Skeletal muscle tissue (tissue), 3 donors: ENCODE measurements at regions not wholly inside any gene's neighbourhood (a gene's known extent, or its start where the extent isn't known, plus 50 kb on each side); places are given as distances from the start of the nearest gene placed in this dataset.

ENCODE experiments used
- H3K27ac ChIP-seq: one replicate; pipeline ENCODE4 v1.7.0; 2013; ENCODE audit warnings: mild to moderate bottlenecking, low read depth, low read length, inconsistent platforms
- H3K27me3 ChIP-seq, 3 donors: one replicate each; pipeline ENCODE4 v1.7.0; 2013; ENCODE audit warnings: low read length in 3 of 3; ENCODE audit not compliant: control insufficient read depth in 3 of 3, insufficient read depth in 3 of 3
- H3K36me3 ChIP-seq, 3 donors: one replicate each; pipeline ENCODE4 v1.7.0; 2013; ENCODE audit warnings: low read length in 3 of 3; ENCODE audit not compliant: control insufficient read depth in 3 of 3, insufficient read depth in 3 of 3
- H3K4me1 ChIP-seq, 3 donors: one replicate each; pipeline ENCODE4 v1.7.0; 2013; ENCODE audit warnings: low read length in 3 of 3, mild to moderate bottlenecking in 3 of 3; ENCODE audit not compliant: control insufficient read depth in 3 of 3, insufficient read depth in 3 of 3
- H3K4me3 ChIP-seq, 3 donors: one replicate each; pipeline ENCODE4 v1.7.0; 2013; ENCODE audit warnings: low read length in 3 of 3
- H3K9ac ChIP-seq, 3 donors: one replicate each; pipeline ENCODE4 v1.7.0; 2013; ENCODE audit warnings: low read length in 3 of 3, mild to moderate bottlenecking in 3 of 3, moderate library complexity in 2 of 3, low read depth in 1 of 3
- H3K9me3 ChIP-seq, 3 donors: one replicate each; pipeline ENCODE4 v1.7.0; 2013; ENCODE audit warnings: low read length in 3 of 3; ENCODE audit not compliant: control insufficient read depth in 3 of 3
- donor health status: Osteomylitis.

DNA sequence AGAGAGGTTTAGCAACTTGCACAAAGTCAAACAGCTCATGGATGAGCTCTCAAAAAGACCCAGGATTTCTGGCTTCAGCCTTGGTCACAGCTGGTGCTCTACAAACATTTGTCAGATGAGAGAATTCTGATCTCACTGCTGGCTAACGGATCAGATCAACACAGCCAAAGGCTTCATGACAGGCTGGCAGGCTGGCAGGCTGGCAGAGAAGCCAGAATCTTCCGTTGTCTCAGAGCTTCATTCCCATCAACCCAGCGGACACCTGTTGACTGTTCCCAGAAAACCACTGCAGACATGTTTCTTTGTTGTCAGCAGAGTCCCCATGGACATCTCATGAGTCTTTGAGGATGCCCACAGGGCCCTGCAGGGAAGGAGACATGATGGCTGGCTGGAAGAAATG lies 303.8 kb upstream of the ASIC2 start:
- no peaks in the 10 kb centered on the region for H3K27me3 ChIP-seq
- H3K36me3 ChIP-seq = no peaks in the 10 kb centered on the region
- H3K9me3 ChIP-seq = no peaks in the 10 kb centered on the region
- no peak overlapping the region for H3K9ac ChIP-seq
- H3K4me3 ChIP-seq = no peak overlapping the region
- H3K4me1 ChIP-seq = peaks cover 0 to 2% (median 0%) of the 10 kb centered on the region in 3 donors
- no peak overlapping the region for H3K27ac ChIP-seq

GRCh38 chr17:33598797-33599196 lies 305.7 kb upstream of the ASIC2 start:
- Histone ChIP-seq H3K4me3 (no peak overlapping the region), H3K36me3 (no peaks in the 10 kb centered on the region), H3K27ac (no peak overlapping the region), H3K9me3 (no peaks in the 10 kb centered on the region), H3K4me1 (peaks cover 0 to 2% (median 0%) of the 10 kb centered on the region in 3 donors), H3K27me3 (no peaks in the 10 kb centered on the region), H3K9ac (no peak overlapping the region)

DNA sequence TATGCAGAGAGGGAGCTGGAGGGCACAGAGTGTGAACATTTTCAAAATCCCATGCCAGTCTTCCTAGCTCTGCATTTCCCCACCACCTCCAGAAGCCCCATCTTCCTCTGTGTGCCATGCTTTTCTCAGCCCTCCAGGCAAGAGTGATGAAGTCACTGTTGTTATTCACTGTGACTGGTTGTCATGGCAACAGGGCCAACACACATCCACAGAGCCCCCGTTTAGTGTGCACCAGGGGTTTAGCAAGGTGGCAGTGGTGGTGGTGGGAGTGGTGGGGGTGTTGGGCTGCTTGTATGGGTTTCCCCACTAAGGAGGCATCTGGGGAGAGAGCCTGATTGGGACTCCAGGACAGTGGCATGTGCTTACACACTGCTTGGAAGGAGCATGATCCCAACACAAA lies 309.9 kb upstream of the ASIC2 start:
- Histone ChIP-seq H3K4me3 (no peak overlapping the region), H3K4me1 (no peaks in the 10 kb centered on the region), H3K9me3 (no peaks in the 10 kb centered on the region), H3K36me3 (no peaks in the 10 kb centered on the region), H3K9ac (no peak overlapping the region), H3K27ac (no peak overlapping the region), H3K27me3 (peaks cover 4 to 17% (median 5%) of the 10 kb centered on the region in 3 donors)

GRCh38 chr17:33603789-33604188 lies 310.7 kb upstream of the ASIC2 start:
- H3K9me3 ChIP-seq = no peaks in the 10 kb centered on the region
- no peaks in the 10 kb centered on the region for H3K4me1 ChIP-seq
- peaks cover 4 to 17% (median 5%) of the 10 kb centered on the region in 3 donors for H3K27me3 ChIP-seq
- H3K27ac ChIP-seq = no peak overlapping the region
- H3K36me3 ChIP-seq = no peaks in the 10 kb centered on the region
- H3K4me3 ChIP-seq = no peak overlapping the region
- H3K9ac ChIP-seq = no peak overlapping the region

GRCh38 chr17:33611532-33611931 lies 318.4 kb upstream of the ASIC2 start:
- H3K4me1 ChIP-seq = no peaks in the 10 kb centered on the region
- H3K27me3 ChIP-seq = peaks cover 4 to 11% (median 5%) of the 10 kb centered on the region in 3 donors

GRCh38 chr17:33615861-33616260 lies 322.8 kb upstream of the ASIC2 start:
- Histone ChIP-seq H3K9me3 (peaks cover 0 to 1% (median 0%) of the 10 kb centered on the region in 3 donors), H3K4me1 (no peaks in the 10 kb centered on the region), H3K4me3 (no peak overlapping the region), H3K27ac (no peak overlapping the region), H3K36me3 (no peaks in the 10 kb centered on the region), H3K27me3 (peaks cover 0 to under 1% (median 0%) of the 10 kb centered on the region in 3 donors), H3K9ac (no peak overlapping the region)

More at GRCh38 chr17:33611532-33611931, 318.4 kb upstream of the ASIC2 start:
- Histone ChIP-seq H3K9me3 (peaks cover 0 to 1% (median 0%) of the 10 kb centered on the region in 3 donors), H3K36me3 (no peaks in the 10 kb centered on the region), H3K9ac (no peak overlapping the region), H3K27ac (no peak overlapping the region), H3K4me3 (no peak overlapping the region)

DNA sequence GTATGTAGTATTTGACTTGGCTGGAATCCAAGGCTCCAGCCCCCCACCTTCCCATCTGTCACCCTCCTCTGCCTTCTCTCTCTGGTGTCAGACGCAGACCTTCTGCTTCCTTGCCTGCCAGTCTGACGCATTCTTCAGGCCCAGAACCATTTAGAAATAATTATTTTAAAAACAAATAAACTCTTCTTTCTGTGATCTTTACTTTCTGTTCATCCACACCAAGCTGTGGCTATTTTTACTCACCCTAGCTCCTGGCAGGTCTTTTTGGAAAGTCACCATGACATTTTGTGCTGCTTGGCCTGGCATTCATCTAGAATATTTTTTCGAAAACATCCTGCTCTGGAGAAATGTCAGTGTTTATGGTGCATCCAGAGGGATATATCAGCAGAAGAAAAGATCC lies 330.7 kb upstream of the ASIC2 start:
- Histone ChIP-seq H3K36me3 (no peaks in the 10 kb centered on the region), H3K27ac (no peak overlapping the region), H3K9ac (no peak overlapping the region), H3K4me1 (peaks cover 0 to 2% (median 0%) of the 10 kb centered on the region in 3 donors), H3K27me3 (peaks cover 0 to 2% (median 2%) of the 10 kb centered on the region in 3 donors), H3K9me3 (no peaks in the 10 kb centered on the region), H3K4me3 (no peak overlapping the region)

DNA sequence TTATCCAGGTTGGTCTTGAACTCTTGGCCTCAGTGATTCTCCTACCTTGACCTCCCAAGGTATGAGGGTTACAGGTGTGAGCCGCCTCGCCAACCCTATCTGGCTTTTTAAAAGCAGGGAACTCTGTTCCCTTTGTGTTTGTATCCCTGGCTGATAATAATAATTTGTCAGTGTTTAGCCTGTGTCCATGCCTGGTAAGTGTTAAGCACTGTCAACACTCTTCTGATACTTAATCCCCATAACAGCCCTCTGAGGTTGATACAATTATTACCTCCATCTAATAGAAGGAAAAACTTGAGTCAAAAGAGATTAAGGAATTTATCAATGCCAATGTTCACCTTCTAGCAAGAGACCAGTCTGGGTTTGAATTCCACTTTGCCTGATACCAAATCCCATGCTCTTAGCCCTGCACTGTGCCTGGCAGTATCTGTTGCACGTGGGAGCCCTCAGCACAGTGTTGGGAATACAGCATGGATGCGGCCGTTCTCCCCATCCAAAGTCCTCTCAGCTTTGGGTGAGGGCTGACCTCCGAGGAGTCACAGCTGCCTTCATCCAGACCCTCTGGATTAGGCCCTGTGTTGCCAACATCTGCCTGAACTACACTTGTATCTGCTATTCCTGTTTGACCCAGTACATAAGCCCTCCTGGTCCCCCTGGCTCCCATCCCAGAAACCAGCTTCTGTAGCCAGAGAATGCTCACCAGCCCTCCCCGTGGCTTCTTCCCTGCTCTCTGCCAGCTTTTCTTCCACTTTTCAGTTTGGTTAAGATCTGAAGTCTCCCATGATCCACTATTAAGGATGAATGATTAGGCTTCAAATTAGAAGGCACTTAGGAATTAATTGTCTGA lies 335.6 kb upstream of the ASIC2 start:
- Histone ChIP-seq H3K4me1 (peaks cover 0 to under 1% (median 0%) of the 10 kb centered on the region in 3 donors), H3K27me3 (peaks cover 0 to 8% (median 4%) of the 10 kb centered on the region in 3 donors)

DNA sequence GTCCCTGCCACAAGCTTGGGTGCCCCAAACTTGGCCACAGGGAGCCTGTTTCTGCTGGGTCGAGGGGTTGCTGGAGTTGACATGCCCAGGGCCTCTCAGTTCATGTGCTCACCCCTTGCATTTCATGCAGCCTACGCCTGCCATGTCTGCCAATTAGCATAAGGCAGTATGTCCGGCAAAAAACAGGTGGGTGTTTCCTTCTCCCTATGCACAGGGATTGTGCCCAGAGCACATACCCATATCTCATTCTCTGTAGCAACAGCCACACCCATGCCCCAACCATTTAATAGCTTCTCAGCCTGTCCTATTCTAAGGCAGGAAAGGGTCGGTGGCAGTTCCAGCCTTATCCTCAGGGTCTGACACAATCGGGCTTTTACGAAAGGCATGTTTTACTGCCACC lies 340.4 kb upstream of the ASIC2 start:
- Histone ChIP-seq H3K27ac (no peak overlapping the region), H3K36me3 (no peaks in the 10 kb centered on the region), H3K4me1 (no peaks in the 10 kb centered on the region), H3K9me3 (peaks cover 0 to 2% (median 0%) of the 10 kb centered on the region in 3 donors), H3K27me3 (peaks cover 0 to 6% (median 4%) of the 10 kb centered on the region in 3 donors), H3K9ac (no peak overlapping the region), H3K4me3 (no peak overlapping the region)

More for the DNA sequence above, 335.6 kb upstream of the ASIC2 start:
- Histone ChIP-seq H3K9me3 (peaks cover 0 to 2% (median 0%) of the 10 kb centered on the region in 3 donors), H3K36me3 (no peaks in the 10 kb centered on the region), H3K27ac (no peak overlapping the region), H3K9ac (no peak overlapping the region), H3K4me3 (no peak overlapping the region)

DNA sequence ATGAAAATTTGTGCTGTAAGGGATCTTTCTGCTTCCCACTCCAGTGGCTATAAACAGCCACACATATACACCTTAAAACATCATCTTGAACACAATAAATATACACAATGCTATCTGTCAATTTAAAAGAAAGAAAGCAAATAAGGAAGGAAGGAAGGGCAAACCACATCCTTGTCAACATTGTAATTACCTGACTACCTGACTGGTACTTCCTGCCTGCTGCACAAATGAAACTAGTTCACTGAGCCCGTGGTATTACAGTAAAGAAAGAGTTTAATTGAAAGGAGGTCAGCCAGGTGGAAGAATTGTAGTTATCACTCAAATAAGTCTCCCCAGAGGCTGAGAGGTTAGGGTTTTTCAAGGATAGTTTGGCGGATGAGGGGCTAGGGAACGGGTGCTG lies 344.4 kb upstream of the ASIC2 start:
- Histone ChIP-seq H3K27me3 (peaks cover 0 to 8% (median 0%) of the 10 kb centered on the region in 3 donors), H3K9me3 (no peaks in the 10 kb centered on the region), H3K36me3 (no peaks in the 10 kb centered on the region), H3K4me1 (no peaks in the 10 kb centered on the region), H3K27ac (no peak overlapping the region), H3K9ac (no peak overlapping the region), H3K4me3 (no peak overlapping the region)
